Ureter (tissue), 1 donor: ENCODE measurements at regions not wholly inside any gene's neighbourhood (a gene's known extent, or its start where the extent isn't known, plus 50 kb on each side); places are given as distances from the start of the nearest gene placed in this dataset.

Source experiments
- DNase-seq: peaks from one replicate; pipeline ENCODE4 v3.0.0-alpha.2; 2020; ENCODE audit warnings: low spot score
- donor health status: DM: yes; HTN: yes; CAD: no.

DNA sequence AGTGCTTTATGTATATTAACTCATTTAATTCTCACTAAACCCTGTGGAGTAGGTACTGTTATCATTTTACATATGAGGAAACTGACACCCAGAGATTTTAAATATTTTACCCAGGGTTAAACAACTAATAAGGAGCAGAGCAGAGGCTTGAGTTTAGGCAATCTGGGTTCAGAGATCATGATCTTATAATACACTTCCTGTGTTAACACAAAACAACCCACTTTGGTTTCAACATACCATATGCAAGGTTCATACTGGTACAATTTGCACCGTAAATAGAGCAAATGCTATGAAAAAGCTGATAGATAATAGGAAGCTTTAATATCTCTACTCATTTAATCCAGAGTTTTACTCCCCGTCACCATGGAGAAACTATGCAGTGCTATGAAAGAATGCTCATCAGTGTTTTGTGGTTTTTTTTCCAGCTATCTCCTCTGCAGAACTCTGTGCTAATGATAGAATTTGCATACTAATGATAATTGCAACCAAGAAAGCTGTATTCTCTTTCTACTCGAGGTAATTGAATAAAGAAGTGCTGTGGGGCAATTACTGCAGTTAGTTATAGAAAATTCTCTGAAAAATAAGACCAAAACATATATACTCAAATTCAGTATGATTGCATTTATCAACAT is 138.8 kb upstream of the MAP9 start:
- DNase-seq: no peak

DNA sequence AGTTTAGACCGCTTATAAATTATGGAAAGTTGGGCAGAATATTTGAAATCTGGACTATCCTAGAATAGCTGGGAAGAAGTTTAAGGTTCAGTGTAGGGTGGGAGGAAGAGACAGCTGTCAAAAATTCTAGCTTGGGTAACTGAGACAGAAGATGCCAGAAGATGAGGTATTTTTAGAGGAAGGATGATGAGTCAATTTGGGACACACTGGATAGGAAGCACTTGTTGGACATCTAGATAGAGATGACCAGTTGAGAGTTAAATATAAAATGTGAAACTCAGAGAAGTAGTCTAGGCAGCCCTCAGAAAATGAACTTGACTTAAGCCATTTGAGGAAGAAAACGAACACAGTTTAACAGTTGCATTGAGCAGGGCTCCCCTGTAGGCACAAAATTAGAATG is 137.9 kb upstream of the MAP9 start:
- no peak for DNase-seq

GRCh38 chr4:155512817-155513216 is 136.1 kb upstream of the MAP9 start:
- DNase-seq: no peak

- no peak for DNase-seq
Observed at GRCh38 chr4:155512046-155512445, 135.3 kb upstream of the MAP9 start.

- DNase-seq: no peak
Observed at GRCh38 chr4:155510771-155511170, 134.0 kb upstream of the MAP9 start.

DNA sequence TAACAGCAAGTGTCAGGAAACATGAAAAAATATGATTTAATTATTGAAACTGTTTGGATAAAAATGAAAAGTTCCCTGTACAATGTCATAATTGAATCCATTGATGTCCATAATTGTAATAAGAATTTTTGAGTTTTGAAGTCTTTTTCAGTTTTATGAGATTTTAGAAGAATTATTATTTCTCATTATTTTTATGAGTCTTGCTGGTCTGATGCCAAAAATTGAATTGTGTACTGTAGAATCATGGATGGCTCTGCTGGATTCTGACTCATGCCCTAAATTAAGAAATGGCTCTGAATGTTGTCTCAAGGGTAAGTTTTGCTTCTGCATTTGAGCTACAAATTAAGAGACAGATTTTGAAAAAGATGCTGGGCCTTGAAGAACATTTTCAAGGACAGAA is 132.8 kb upstream of the MAP9 start:
- no peak for DNase-seq

DNA sequence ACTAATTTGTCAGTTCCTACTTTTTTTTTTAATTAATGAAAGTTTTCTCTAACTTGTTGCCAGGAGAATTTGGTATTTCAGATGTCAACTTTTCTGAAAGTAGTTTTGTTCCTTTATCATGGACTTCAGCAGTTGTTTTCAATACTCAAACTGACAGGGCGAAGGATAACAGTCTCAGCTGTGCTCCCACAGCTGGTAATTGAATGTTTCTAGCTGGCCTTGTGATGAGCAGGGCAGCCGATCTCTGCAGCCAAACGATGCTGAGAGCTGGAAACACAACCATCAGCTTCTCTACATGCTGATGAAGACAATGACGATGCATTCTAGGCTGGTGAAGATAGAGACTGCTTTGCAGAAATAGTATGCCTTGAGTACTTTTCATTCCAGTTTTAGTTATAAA is 130.0 kb upstream of the MAP9 start:
- DNase-seq: no peak

DNA sequence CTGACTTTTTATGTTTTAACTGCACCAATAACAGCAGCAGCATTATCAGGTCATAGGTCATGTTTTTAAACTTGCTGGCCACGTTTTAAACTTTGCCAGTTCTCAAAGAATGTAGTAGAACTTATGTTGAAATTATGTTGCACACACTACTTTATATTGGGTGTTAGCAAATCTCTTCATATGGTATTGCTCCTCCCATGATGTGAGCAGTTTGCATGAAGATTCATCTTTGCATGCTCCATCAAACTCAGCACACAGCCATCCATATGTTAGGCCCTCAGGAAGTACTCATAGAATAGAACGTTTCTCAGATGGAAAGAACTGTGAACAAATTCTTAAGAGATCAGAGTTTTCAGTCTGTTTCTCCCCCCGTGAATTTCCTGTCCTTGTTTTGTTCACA is 128.6 kb upstream of the MAP9 start:
- DNase-seq: no peak

- no peak for DNase-seq
Observed at GRCh38 chr4:155497306-155497705, 120.5 kb upstream of the MAP9 start.

DNA sequence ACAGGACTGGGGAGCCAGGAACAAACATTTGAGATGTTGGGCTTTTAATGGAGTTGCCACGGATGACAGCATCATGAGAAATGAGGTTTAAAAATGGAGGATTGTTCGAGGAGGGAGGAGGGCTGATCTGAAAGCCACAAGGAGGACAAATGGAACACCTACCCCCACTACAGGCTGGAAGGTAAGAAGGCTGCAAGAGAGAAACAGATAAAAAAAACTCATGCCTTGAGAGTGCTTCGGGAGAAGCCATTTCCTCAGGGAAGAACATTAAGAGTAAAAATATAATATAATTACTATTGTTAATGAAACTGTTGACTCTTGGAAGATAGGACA is 119.5 kb upstream of the MAP9 start:
- DNase-seq: no peak

GRCh38 chr4:155495572-155496293 is 119.0 kb upstream of the MAP9 start:
- DNase-seq: no peak

GRCh38 chr4:155494037-155494718 is 117.4 kb upstream of the MAP9 start:
- no peak for DNase-seq

GRCh38 chr4:155491336-155492120 is 114.8 kb upstream of the MAP9 start:
- no peak for DNase-seq

DNA sequence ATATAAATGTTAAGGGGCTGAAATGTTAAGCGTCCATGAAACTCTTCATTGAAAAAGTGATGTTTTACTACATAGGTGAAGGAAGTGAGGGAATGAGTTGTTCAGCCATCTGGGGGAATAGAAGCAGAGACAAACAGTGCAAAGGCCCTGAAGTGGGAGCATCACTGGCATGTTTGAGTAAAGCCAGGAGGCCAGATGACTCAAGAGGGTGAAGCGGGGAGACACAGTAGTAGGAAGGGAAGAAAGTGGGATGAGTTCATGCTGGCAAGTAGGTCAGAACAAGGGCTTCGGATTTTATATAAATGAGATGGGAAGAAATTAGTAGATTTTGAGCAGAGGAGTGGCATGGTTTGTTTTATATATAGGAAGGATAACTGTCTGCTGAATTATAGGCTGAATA is 112.5 kb upstream of the MAP9 start:
- no peak for DNase-seq

- no peak for DNase-seq
Observed at GRCh38 chr4:155488691-155489090, 111.9 kb upstream of the MAP9 start.

DNA sequence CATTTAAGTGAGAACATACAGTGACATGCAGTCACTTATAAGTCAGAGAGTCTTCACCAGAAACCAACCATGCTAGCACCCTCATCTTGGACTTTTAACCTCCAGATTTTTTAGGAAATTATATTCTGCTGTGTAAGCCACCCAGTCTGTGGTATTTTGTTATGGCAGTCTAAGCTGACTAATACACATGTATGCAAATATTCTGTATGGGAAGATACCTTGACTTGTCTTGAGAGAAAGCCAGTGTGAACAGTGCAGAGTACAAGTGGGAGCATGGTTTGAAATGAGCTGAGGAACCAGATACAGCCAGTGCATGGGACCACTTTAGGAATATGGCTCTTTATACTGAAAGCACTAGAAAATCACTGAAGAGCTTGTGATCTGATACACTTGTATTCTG is 110.4 kb upstream of the MAP9 start:
- DNase-seq: no peak

DNA sequence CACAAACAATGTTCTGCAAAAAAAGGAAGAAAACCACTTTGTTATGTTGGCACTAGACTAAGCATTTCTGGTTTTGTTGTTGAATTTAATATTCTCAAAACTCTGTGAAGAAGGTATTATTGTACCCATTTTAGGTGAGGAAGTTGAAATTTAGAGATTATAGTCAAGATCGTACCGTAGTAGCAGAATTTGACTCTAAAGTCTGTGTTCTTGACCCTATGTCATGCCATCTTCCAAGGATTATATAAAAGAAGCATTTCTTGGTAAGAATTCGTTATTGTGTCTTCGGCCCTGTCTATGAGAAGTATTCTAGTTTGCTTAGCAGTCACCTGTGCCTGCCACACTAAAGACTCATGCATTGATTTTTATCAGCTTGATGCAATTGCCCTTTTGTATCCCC is 104.4 kb upstream of the MAP9 start:
- no peak for DNase-seq

GRCh38 chr4:155479835-155480234 is 103.1 kb upstream of the MAP9 start:
- no peak for DNase-seq

GRCh38 chr4:155478336-155478835 is 101.6 kb upstream of the MAP9 start:
- no peak for DNase-seq

- DNase-seq: no peak
Observed at GRCh38 chr4:155474758-155475157, 98.0 kb upstream of the MAP9 start.

- no peak for DNase-seq
Observed at GRCh38 chr4:155473420-155474095, 96.8 kb upstream of the MAP9 start.

DNA sequence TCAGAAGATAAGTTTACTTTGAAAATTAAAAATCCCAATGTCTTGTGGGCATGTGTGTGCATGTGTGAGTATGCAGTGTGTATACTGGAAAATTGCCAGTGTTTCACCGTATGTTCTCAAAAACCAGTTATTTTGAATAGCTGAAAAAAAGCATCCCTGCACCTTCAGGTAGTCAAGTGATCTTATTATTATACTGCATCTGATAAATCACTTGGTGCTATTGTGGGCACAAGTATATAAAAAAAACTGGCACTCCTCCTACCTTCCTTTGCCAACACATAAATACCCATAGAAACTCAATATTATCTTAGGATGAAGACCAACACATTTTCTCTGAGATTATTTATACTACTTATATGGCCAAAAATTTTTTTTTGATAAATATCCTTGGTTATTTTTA is 91.5 kb upstream of the MAP9 start:
- no peak for DNase-seq
